Activated naive CD4-positive, alpha-beta T cell treated with anti-CD3 and anti-CD28 coated beads for 36 hours (primary cell): ENCODE measurements at regions not wholly inside any gene's neighbourhood (a gene's known extent, or its start where the extent isn't known, plus 50 kb on each side); places are given as distances from the start of the nearest gene placed in this dataset.
"Not testable (repeated sequence)": the region's sequence is repeated elsewhere in the genome, so short reads cannot be mapped to it uniquely, and the experiment has no call there.

Experiments used
- CTCF ChIA-PET: fragments of 350-600 bp; sonication (Branson Sonifier 250); formaldehyde crosslinking; loops from one replicate; lab custom pipeline; 2021; ENCODE audit warnings: antibody characterized with exemption; lab: Charles Lee
- DNase-seq: peaks from one replicate; pipeline ENCODE4 v3.0.0-alpha.2; 2020
- H3K27ac Mint-ChIP-seq: one replicate; pipeline ENCODE4 v1.8.0; 2021; ENCODE audit warnings: mild to moderate bottlenecking, mixed read lengths
- H3K27me3 Mint-ChIP-seq: one replicate; pipeline ENCODE4 v1.8.0; 2021; ENCODE audit warnings: low read depth, mixed read lengths
- H3K36me3 Mint-ChIP-seq: one replicate; pipeline ENCODE4 v1.8.0; 2021; ENCODE audit warnings: low read depth, mixed read lengths
- H3K4me1 Mint-ChIP-seq: one replicate; pipeline ENCODE4 v1.8.0; 2021; ENCODE audit warnings: low read depth, mixed read lengths
- H3K4me3 Mint-ChIP-seq: one replicate; pipeline ENCODE4 v1.8.0; 2021; ENCODE audit warnings: mild to moderate bottlenecking, moderate library complexity, mixed read lengths
- H3K9me3 Mint-ChIP-seq: one replicate; pipeline ENCODE4 v1.8.0; 2021; ENCODE audit warnings: mixed read lengths
- intact Hi-C: fragments of 100-400 bp; cut with micrococcal nuclease; formaldehyde crosslinking; loops from one replicate; pipeline ENCODE4 v1.15.1; 2023

GRCh38 chrX:122140219-122140618 is 1043.9 kb upstream of the GRIA3 start:
- CTCF ChIA-PET, H3K27me3 Mint-ChIP-seq, H3K4me1 Mint-ChIP-seq, H3K36me3 Mint-ChIP-seq, H3K4me3 Mint-ChIP-seq, H3K27ac Mint-ChIP-seq, intact Hi-C loops, H3K9me3 Mint-ChIP-seq, DNase-seq: not testable (repeated sequence)

- no peaks in the 10 kb centered on the region for H3K9me3 Mint-ChIP-seq
- CTCF ChIA-PET = no interaction called here
- H3K36me3 Mint-ChIP-seq = no peaks in the 10 kb centered on the region
- no peaks in the 10 kb centered on the region for H3K4me1 Mint-ChIP-seq
- DNase-seq = no peak
- no peaks in the 10 kb centered on the region for H3K27me3 Mint-ChIP-seq
- H3K4me3 Mint-ChIP-seq = no peak overlapping the region
- H3K27ac Mint-ChIP-seq = no peak overlapping the region
- intact Hi-C loops = no loop called here
Measured at GRCh38 chrX:122154019-122154418, 1030.1 kb upstream of the GRIA3 start.

GRCh38 chrX:122168241-122168640 is 1015.8 kb upstream of the GRIA3 start:
- Mint-ChIP-seq H3K4me1 (no peaks in the 10 kb centered on the region), H3K27me3 (no peaks in the 10 kb centered on the region), H3K4me3 (no peak overlapping the region), H3K27ac (no peak overlapping the region), H3K36me3 (no peaks in the 10 kb centered on the region), H3K9me3 (no peaks in the 10 kb centered on the region)
- CTCF ChIA-PET = no interaction called here
- intact Hi-C loops = no loop called here
- DNase-seq = no peak

- no peak for DNase-seq
- no peak overlapping the region for H3K4me3 Mint-ChIP-seq
- intact Hi-C loops = no loop called here
- CTCF ChIA-PET = no interaction called here
- H3K36me3 Mint-ChIP-seq = no peaks in the 10 kb centered on the region
- H3K27me3 Mint-ChIP-seq = no peaks in the 10 kb centered on the region
- H3K9me3 Mint-ChIP-seq = peaks cover 5% of the 10 kb centered on the region
- H3K4me1 Mint-ChIP-seq = no peaks in the 10 kb centered on the region
- H3K27ac Mint-ChIP-seq = no peak overlapping the region
Measured at GRCh38 chrX:122184791-122185190, 999.3 kb upstream of the GRIA3 start.

GRCh38 chrX:122187069-122187713 is 996.9 kb upstream of the GRIA3 start:
- no peaks in the 10 kb centered on the region for H3K36me3 Mint-ChIP-seq
- no peak for DNase-seq
- intact Hi-C loops = no loop called here
- peaks cover 5% of the 10 kb centered on the region for H3K9me3 Mint-ChIP-seq
- H3K4me1 Mint-ChIP-seq = no peaks in the 10 kb centered on the region
- no peak overlapping the region for H3K27ac Mint-ChIP-seq
- CTCF ChIA-PET = no interaction called here
- H3K4me3 Mint-ChIP-seq = no peak overlapping the region
- H3K27me3 Mint-ChIP-seq = no peaks in the 10 kb centered on the region

GRCh38 chrX:122188751-122189150 is 995.3 kb upstream of the GRIA3 start:
- H3K4me3 Mint-ChIP-seq = no peak overlapping the region
- H3K36me3 Mint-ChIP-seq = no peaks in the 10 kb centered on the region
- intact Hi-C loops = no loop called here
- no peak overlapping the region for H3K27ac Mint-ChIP-seq
- no peak for DNase-seq
- H3K9me3 Mint-ChIP-seq = peaks cover 3% of the 10 kb centered on the region
- CTCF ChIA-PET = no interaction called here
- H3K4me1 Mint-ChIP-seq = no peaks in the 10 kb centered on the region
- H3K27me3 Mint-ChIP-seq = no peaks in the 10 kb centered on the region

- intact Hi-C loops = no loop called here
- Mint-ChIP-seq H3K4me3 (no peak overlapping the region), H3K27me3 (no peaks in the 10 kb centered on the region), H3K4me1 (no peaks in the 10 kb centered on the region), H3K27ac (no peak overlapping the region), H3K36me3 (no peaks in the 10 kb centered on the region), H3K9me3 (no peaks in the 10 kb centered on the region)
- CTCF ChIA-PET = no interaction called here
- DNase-seq = no peak
Measured at GRCh38 chrX:122196343-122196742, 987.7 kb upstream of the GRIA3 start.

- no peak overlapping the region for H3K27ac Mint-ChIP-seq
- no peaks in the 10 kb centered on the region for H3K36me3 Mint-ChIP-seq
- no peak overlapping the region for H3K4me3 Mint-ChIP-seq
- H3K4me1 Mint-ChIP-seq = no peaks in the 10 kb centered on the region
- H3K9me3 Mint-ChIP-seq = no peaks in the 10 kb centered on the region
- CTCF ChIA-PET = no interaction called here
- intact Hi-C loops = no loop called here
- DNase-seq = no peak
- H3K27me3 Mint-ChIP-seq = no peaks in the 10 kb centered on the region
Measured at GRCh38 chrX:122203399-122203798, 980.7 kb upstream of the GRIA3 start.

GRCh38 chrX:122218666-122219065 is 965.4 kb upstream of the GRIA3 start:
- Mint-ChIP-seq H3K4me3 (no peak overlapping the region), H3K9me3 (no peaks in the 10 kb centered on the region), H3K4me1 (no peaks in the 10 kb centered on the region), H3K27ac (no peak overlapping the region), H3K27me3 (peaks cover 12% of the 10 kb centered on the region), H3K36me3 (peaks cover 2% of the 10 kb centered on the region)
- CTCF ChIA-PET = no interaction called here
- DNase-seq = no peak
- intact Hi-C loops = no loop called here

GRCh38 chrX:122219226-122219625 is 964.9 kb upstream of the GRIA3 start:
- no peak overlapping the region for H3K27ac Mint-ChIP-seq
- intact Hi-C loops = no loop called here
- CTCF ChIA-PET = no interaction called here
- peaks cover 2% of the 10 kb centered on the region for H3K36me3 Mint-ChIP-seq
- H3K4me3 Mint-ChIP-seq = no peak overlapping the region
- H3K9me3 Mint-ChIP-seq = no peaks in the 10 kb centered on the region
- no peaks in the 10 kb centered on the region for H3K4me1 Mint-ChIP-seq
- H3K27me3 Mint-ChIP-seq = peaks cover 12% of the 10 kb centered on the region
- no peak for DNase-seq

GRCh38 chrX:122219735-122220134 is 964.3 kb upstream of the GRIA3 start:
- CTCF ChIA-PET = no interaction called here
- H3K4me3 Mint-ChIP-seq = no peak overlapping the region
- no peaks in the 10 kb centered on the region for H3K4me1 Mint-ChIP-seq
- H3K9me3 Mint-ChIP-seq = no peaks in the 10 kb centered on the region
- H3K36me3 Mint-ChIP-seq = peaks cover 2% of the 10 kb centered on the region
- H3K27ac Mint-ChIP-seq = no peak overlapping the region
- DNase-seq = no peak
- intact Hi-C loops = no loop called here
- H3K27me3 Mint-ChIP-seq = peaks cover 16% of the 10 kb centered on the region

GRCh38 chrX:122220644-122221373 is 963.3 kb upstream of the GRIA3 start:
- H3K36me3 Mint-ChIP-seq = peaks cover 2% of the 10 kb centered on the region
- intact Hi-C loops = no loop called here
- no peak overlapping the region for H3K27ac Mint-ChIP-seq
- no peak overlapping the region for H3K4me3 Mint-ChIP-seq
- no peaks in the 10 kb centered on the region for H3K9me3 Mint-ChIP-seq
- peaks cover 25% of the 10 kb centered on the region for H3K27me3 Mint-ChIP-seq
- DNase-seq = no peak
- no peaks in the 10 kb centered on the region for H3K4me1 Mint-ChIP-seq
- CTCF ChIA-PET = no interaction called here

- peaks cover 26% of the 10 kb centered on the region for H3K27me3 Mint-ChIP-seq
- H3K4me3 Mint-ChIP-seq, H3K36me3 Mint-ChIP-seq, H3K9me3 Mint-ChIP-seq, H3K27ac Mint-ChIP-seq, H3K4me1 Mint-ChIP-seq, CTCF ChIA-PET, intact Hi-C loops, DNase-seq: not testable (repeated sequence)
Measured at GRCh38 chrX:122221810-122222209, 962.3 kb upstream of the GRIA3 start.
